Myocyte (in vitro differentiated cells): ENCODE measurements at regions not wholly inside any gene's neighbourhood (a gene's known extent, or its start where the extent isn't known, plus 50 kb on each side); places are given as distances from the start of the nearest gene placed in this dataset.
"Not testable (repeated sequence)": the region's sequence is repeated elsewhere in the genome, so short reads cannot be mapped to it uniquely, and the experiment has no call there.

ENCODE experiments used
- DNase-seq: peaks from one replicate; pipeline ENCODE4 v3.0.0-alpha.2; 2012; ENCODE audit warnings: low read depth

GRCh38 chr21:19507682-19508260, 1104.2 kb upstream of the TMPRSS15 start:
- DNase-seq = no peak

GRCh38 chr21:19508442-19508841, 1104.9 kb upstream of the TMPRSS15 start:
- no peak for DNase-seq

- no peak for DNase-seq
Measured at GRCh38 chr21:19508844-19509243, 1105.3 kb upstream of the TMPRSS15 start.

- no peak for DNase-seq
Measured at GRCh38 chr21:19510057-19510456, 1106.5 kb upstream of the TMPRSS15 start.

- no peak for DNase-seq
Measured at GRCh38 chr21:19510653-19511052, 1107.1 kb upstream of the TMPRSS15 start.

GRCh38 chr21:19522381-19522780, 1118.8 kb upstream of the TMPRSS15 start:
- no peak for DNase-seq

GRCh38 chr21:19523061-19523460, 1119.5 kb upstream of the TMPRSS15 start:
- DNase-seq = no peak

- no peak for DNase-seq
Measured at GRCh38 chr21:19523746-19524145, 1120.2 kb upstream of the TMPRSS15 start.

- DNase-seq = no peak
Measured at GRCh38 chr21:19529031-19529430, 1125.4 kb upstream of the TMPRSS15 start.

- no peak for DNase-seq
Measured at GRCh38 chr21:19535356-19535755, 1131.8 kb upstream of the TMPRSS15 start.

- no peak for DNase-seq
Measured at GRCh38 chr21:19537116-19537515, 1133.5 kb upstream of the TMPRSS15 start.

GRCh38 chr21:19540287-19540686, 1136.7 kb upstream of the TMPRSS15 start:
- no peak for DNase-seq

- no peak for DNase-seq
Measured at GRCh38 chr21:19541602-19542001, 1138.0 kb upstream of the TMPRSS15 start.

GRCh38 chr21:19544493-19544892, 1140.9 kb upstream of the TMPRSS15 start:
- not testable (repeated sequence) for DNase-seq

GRCh38 chr21:19547951-19548840, 1144.6 kb upstream of the TMPRSS15 start:
- DNase-seq = no peak

GRCh38 chr21:19553919-19554615, 1150.5 kb upstream of the TMPRSS15 start:
- no peak for DNase-seq

GRCh38 chr21:19557046-19557445, 1153.5 kb upstream of the TMPRSS15 start:
- DNase-seq = no peak

GRCh38 chr21:19557488-19557887, 1153.9 kb upstream of the TMPRSS15 start:
- DNase-seq = no peak

- DNase-seq = no peak
Measured at GRCh38 chr21:19565587-19565986, 1162.0 kb upstream of the TMPRSS15 start.

- DNase-seq = no peak
Measured at GRCh38 chr21:19566975-19567374, 1163.4 kb upstream of the TMPRSS15 start.

- DNase-seq = no peak
Measured at GRCh38 chr21:19577381-19577780, 1173.8 kb upstream of the TMPRSS15 start.

GRCh38 chr21:19590044-19590443, 1186.5 kb upstream of the TMPRSS15 start:
- no peak for DNase-seq
